Activated effector memory CD4-positive, alpha-beta T cell treated with Interleukin-2 at 50 U/mL for 16 hours (primary cell): ENCODE measurements at regions not wholly inside any gene's neighbourhood (a gene's known extent, or its start where the extent isn't known, plus 50 kb on each side); places are given as distances from the start of the nearest gene placed in this dataset.
"Not testable (repeated sequence)": the region's sequence is repeated elsewhere in the genome, so short reads cannot be mapped to it uniquely, and the experiment has no call there.

Source experiments
- DNase-seq: peaks from one replicate; pipeline ENCODE4 v3.0.0-alpha.2; 2020

DNA sequence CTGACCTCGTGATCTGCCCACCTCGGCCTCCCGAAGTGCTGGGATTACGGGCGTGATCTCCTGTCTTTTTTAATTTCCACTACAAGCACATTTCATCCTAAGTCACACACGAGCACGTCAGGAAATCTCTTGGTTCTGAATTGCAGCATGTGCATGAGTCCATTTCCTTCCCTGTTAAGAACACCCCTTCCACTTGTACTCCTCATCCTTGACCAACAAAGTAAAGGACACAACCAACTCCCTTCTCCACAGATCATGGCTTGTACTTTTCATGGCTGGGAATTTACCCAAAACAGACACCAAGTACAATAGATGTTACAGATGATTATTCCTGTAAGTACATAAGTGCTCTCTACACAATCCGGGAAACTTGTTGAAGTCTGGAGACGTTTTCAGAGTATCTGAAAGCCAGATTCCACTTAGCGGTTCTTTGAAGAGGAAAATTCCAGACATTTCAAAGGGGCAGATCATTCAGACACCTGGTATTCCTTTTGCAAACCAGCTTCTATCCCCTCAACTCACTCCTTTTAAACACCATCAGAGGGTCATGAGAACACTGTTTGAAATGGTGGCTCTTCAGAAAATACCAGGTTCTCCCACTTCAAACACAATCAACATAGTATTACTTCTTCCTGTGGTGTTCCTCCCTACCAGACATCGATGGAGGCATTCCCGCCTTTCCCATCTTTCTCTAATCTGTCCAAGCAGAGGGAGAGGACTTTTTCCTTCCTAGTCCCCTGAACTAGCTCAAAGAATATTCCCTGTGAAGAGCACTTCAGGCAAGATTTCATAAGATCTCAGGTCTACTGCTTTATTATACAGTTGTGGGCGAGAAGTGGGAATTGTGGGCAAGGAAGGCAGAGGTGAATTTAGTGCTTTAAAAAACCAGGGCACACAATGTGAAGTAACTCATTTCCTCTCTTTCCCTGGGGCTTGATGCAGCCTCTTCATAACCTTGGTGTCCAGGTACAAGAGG is 80.1 kb upstream of the TSC22D2 start:
- DNase-seq: no peak

DNA sequence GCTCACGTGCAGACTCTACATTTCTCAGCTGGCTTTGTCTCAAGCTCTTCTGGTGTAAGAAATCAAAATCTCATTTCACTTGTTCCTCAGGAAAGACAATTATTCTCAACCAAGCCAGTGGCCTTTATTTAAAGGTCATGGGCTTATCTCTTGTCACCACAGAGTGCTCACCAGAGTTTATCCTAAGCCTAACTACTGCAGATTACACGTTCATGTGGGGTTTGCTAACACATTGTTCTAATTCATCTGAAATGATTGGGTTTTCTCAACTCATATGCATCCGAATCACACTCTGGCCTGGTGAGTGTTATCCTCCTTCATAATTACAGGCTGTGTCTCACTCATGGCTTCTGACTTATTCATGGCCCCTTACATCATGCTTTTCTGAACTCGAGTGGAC is 83.3 kb upstream of the TSC22D2 start:
- DNase-seq: no peak

DNA sequence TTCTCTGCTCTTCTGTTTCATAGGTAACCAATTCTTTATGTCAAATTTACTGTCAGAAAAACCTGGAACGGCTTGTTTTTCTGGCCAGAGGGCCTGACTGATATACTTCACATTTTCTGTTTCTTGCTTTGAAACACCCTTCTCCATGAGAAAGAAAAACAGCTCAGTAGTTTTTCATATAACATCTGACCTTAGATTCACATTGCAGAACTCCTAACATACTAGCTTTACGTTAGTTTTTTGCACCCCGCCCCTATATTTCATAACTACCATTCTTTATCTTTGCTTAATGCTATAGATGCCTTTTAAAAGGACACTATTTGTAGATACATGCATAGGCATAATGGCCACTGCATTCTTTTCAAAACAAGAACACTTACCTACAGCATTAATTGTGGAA is 83.9 kb upstream of the TSC22D2 start:
- DNase-seq: no peak

DNA sequence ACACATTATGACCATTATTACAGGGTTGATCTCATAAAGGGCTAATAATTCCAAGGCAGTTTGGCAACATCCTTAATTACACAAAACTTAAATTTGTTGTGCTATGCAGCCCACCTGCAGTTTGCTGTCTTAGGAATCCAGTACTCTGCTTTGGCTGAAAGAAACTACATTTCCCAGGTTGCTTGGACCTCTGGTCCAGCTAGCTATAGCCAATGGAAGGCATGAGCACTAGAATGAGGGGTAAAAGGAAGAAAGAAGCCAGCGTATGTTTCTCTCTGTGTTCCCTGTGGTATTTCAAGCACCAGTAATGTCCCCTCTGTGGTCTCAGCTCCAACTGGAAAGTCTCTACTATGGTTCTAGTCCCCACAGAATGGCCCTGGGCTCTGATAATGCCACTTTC is 84.3 kb upstream of the TSC22D2 start:
- no peak for DNase-seq

DNA sequence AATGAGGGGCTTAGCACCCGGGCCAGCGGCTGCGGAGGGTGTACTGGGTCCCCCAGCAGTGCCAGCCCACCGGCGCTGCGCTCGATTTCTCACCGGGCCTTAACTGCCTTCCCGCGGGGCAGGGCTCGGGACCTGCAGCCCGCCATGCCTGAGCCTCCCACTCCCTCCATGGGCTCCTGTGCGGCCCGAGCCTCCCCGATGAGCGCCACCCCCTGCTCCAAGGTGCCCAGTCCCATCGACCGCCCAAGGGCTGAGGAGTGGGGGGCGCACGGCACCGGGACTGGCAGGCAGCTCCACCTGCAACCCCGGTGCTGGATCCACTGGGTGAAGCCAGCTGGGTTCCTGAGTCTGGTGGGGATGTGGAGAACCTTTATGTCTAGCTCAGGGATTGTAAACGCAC is 85.0 kb upstream of the TSC22D2 start:
- DNase-seq: not testable (repeated sequence)

DNA sequence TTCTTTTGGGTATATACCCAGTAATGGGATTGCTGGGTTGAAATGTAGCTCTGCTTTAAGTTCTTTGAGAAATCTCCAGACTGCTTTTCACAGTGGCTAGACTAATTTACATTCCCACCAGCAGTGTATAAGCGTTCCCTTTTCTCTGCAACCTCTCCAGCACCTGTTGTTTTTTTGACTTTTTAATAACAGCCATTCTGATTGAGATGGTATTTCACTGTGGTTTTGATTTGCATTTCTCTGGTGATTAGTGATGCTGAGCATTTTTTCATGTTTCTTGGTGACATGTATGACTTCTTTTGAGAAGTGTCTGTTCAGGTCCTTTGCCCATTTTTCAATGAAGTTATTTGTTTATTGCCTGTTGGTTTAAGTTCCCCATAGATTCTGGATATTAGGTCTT is 87.1 kb upstream of the TSC22D2 start:
- DNase-seq: not testable (repeated sequence)

DNA sequence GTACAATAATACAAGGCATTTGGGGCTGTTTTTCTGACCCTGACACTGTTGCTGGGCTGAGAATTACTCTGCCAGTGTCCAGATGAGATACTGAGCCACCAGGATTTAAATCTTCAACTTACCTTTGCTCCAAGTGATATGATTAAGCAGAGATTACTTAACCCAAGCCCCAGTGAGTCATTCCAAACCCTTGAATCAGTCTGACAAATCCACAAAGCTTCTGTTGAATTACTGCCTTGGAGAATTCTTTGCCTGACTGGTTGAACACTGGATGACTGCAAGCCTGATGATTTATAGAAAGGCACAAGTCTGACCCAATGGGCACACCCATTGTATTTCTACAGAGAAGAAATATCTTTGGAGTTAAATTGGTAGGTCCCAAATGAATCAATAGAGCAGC is 88.2 kb upstream of the TSC22D2 start:
- no peak for DNase-seq

DNA sequence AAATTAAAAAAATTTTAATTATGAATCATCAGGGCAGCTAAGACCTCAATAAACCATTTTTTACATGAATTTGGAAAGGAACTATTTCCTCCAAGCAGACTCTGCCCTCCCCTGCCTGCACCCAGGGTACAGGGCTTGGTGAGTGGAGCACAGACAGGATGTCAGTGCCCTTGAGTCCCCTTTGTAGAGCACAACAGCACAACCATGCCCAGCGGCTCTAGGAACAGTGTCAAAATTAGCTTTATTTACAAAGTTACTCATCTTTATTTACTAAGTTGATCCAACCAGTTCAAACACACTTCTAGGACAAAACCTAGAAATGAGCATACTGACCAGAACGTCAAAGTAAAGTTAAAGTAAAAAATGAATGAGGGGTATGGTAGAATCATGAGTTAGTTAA is 90.6 kb upstream of the TSC22D2 start:
- no peak for DNase-seq

DNA sequence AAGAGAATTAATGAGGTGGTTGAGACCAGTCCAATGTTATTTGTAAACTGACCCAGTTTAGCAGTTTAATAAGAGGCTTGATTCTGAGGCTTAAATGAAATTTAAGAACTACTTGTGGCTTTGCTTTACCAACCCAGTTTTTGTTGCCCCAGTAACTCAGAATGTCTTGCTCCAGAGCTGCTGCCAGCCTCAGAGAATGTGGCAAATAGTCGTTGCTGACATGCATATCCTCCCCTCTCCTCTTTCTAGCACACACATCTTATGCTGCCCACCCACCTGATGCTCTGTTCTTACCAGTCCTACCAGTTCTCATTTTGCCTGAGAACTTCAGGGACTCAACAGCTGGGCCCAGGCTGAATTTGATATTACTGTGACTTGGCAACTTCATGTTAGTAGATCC is 92.4 kb upstream of the TSC22D2 start:
- DNase-seq: no peak

DNA sequence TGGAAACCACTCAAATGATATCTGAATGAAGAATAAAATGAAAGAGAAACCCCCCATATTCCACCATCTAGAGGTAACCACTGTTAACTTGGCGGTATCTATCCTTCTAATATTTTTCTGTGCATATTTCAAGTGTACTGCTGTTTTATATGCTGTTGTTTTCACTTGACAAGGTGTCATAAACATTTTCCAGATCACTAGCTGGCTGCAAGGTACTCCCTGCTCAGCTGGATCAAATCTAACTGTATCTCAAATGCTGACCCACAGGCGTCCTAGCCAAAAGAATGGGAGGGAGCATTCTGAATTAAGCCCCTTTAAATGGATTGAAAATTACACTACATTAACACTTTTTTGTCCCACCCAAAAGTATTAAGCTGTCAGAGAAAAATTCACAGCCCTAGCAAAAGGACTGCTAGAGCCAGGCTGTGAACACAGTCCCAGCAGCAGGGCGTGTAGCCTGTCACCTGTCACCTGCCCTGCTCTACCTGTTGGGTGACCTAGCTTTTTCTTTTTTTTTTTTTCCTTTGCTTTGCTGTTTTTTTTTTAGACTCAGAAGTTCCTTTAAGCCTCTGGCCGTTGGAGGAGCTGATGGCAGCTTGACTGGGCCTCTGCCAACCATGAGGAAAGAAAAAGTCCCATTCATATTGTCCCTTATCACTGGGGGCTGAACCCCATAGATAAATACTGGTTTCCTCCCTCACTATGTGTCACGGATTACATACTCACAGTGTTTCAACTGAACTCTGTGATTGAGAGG is 93.7 kb upstream of the TSC22D2 start:
- no peak for DNase-seq

DNA sequence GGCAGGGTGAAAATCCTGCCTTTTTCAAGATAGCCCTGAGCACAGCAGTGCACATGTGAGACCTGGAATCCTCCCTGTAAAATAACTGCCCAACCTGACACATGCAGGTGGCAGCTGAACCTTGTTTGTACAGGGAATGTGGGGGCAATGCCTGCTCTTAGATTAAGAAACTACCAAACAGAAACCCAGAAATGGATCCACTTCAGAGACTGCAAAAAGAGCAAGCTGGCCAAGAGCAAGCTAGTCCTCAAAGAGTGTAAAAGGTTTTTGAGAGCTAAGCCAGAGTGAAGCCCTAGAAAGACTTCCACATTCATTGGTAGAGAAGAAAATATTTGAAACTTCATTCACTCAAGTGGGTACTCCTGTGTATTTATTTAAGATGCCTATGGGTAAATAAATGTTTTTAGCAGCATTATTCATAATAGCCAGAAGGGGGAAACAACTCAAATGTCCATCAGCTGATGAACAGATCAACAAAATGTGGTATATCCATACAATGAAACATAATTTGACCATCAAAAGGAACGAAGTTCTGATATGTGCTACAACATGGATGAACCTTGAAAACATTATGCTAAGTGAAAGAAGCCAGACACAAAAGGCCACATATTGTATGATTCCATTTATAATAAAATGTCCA is 96.0 kb upstream of the TSC22D2 start:
- DNase-seq: no peak

DNA sequence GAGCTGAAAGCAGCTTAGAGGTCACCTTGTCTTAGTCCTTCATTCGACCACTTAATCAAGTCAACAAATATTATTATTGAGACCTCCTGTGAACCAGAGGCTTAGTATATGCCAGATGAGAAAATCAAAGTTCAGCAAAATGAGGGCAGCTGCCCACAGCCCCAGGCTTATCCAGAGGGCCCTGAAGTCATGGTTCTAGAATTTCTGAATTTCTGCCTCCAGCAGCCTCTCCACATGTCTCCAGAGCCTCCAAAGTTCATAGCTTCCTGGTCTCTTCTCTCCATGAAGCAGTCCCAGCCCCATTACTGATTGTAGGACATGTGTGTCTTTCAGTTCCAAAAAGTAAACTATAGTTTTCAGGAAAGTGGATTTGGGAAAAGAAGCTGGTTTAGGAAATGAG is 96.9 kb upstream of the TSC22D2 start:
- DNase-seq: no peak

DNA sequence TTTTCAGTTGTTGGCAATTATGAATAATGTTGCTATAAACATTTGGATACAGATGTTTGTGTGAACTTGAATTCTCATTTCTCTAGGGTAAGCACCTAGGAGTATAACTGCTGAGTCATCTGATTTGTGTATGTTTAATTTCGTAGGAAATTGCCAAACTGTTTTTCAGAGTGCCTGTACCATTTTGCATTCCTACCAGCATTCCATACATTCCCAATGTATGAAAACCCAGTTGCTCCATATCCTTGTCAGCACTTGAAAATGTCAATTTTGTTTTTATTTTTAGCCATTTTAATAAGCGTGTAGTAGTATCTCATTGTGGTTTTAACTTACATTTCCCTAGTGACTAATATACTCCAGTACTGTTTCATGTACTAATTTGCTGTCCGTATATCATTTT is 98.5 kb upstream of the TSC22D2 start:
- DNase-seq: no peak

DNA sequence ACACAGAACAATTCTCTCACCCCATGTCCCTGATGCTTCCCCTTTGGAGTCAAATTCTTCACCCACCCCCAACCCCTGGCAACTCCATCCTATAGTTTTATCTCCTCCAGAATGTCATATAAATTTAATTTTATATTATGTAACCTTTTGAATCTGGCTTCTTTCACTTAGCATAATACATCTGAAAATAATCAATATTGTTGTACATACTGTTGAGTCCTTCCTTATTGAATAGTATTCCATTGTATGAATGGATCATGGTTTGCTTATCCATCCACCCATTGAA is 98.9 kb upstream of the TSC22D2 start:
- no peak for DNase-seq

DNA sequence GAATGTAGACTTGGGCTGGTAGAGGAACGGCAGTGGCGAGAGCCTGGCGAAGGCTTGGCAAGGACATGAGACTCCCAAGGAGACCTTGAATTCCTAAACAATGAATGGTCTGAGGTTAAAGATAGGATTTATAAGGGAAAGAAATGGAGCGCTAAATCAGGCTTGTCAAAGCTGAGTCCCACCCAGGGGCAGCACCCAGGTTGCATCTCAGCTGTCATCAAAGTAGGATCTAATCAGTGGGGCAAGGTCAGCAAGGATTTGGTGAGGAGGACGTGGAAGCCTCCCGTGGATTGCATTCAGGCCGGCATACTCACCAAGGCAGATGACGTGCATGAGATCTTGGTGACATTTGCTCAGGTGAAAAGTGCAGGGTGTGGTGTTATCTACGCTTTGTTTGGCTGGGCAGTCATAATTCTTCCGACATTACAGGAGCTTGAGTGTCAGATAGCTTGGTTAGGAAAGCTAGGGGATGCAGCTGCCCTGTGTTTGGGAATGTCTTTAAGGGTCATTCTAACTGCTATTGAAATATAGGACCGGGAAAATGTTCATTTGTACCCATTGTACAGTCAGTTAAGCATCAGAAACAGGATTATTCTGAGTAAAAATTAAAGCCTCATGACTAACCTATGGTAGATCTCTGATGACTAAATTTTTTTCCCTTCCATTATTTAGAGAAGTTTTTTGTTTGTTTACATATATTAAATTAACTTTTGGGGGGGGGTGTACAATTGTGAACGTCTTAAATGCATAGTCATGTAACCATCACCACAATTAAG is 99.4 kb upstream of the TSC22D2 start:
- no peak for DNase-seq

DNA sequence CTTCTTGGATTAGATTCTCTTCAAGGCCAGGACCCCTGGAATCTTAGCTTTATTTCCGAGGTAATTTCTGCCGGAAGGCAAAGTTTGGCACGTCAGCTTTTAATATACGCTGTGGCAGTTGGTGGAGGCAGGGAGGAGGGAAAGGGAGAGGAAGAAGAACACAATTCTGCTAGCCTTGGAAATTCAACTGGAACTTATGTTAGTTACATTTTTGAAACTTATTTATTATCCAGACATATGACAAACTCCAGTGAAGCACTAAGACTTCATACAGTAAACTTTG is 100.1 kb upstream of the TSC22D2 start:
- no peak for DNase-seq

DNA sequence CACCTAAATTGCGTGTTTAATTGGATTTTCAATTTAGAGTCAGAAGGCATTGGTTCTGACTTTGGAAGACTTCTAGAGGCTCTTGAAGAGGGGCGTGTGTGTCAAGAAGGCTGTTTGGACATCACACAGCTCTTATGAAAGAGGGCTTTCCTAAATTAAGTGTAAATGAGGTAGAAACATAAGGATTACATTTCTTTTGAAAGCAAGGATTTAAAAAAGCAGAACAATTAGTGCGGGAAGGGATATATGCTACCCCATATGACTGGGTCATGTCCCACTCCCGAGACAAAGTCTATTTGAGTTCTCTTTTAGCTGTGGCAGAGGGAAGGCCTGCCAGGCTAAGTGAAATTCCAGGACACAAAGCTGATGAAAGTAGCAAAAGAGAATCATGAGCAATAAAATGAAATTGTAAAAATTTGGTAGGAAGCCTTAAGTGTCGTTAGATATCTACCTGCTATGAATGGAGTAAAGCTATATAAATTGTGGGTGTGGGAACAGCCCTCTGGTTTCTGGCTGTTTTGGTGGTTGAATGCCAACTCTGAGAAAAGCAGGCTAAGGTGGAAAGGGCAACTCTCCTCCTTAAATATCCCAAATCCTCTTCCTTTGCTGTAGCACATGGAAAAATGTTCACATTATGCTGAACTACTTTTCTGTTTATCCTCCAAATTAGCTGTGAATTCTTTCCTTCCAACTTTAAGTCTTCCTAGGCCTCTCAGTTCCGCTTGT is 100.6 kb upstream of the TSC22D2 start:
- no peak for DNase-seq

DNA sequence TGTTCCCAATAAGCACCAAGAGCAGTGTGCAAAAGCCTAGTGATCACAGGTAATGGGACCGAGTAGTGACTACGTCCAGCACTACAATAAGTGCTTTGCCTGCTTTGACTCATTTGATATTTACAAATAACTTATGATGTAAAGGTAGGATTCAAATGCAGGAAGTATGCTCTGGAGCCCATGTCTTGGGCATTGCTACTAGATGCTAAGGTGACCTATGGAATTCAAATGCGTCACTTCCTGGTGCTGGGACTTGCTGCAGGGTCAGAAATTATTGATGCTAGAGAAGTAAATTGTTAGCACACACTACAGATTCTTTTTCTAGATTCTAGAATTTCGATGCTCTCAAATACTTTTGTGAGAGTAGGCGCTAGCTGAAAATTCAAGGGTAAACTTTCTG is 101.2 kb upstream of the TSC22D2 start:
- DNase-seq: no peak

DNA sequence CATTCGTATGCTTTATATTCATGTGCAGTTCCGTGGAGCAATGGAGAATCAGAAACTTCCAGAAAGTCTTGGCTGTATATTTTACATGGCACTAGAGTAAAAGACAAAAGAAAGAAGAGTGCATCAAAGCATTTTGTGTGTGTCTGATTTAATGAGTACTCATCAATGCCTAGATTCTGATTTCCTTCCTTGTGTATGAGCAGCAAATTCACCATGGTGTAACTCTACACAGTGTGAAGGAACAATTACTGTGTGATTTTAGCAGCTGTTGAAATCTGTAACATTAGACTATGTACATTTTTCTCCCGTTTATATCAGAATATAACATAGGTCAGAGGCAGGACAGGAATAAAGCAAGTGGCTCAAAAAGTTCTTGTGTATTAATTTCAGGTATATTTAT is 102.0 kb upstream of the TSC22D2 start:
- DNase-seq: no peak

DNA sequence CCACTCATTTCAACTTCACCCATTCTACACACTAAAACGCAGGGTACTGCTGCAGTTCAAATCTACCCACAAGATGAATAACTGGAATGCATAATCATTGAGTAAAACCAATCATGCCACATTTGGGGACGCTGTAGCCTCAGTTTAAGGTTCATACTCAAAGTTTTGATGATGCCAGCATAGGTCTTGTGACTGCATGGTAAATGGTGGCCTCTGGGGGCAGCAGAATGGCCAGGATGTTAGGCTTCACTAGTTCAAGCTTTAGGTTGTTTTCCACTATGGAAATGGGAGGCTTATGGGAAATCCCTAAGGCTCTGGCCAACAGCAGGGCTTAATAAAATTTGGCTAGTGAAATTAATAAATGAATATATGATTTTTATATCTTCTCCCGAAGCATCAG is 104.3 kb upstream of the TSC22D2 start:
- no peak for DNase-seq

DNA sequence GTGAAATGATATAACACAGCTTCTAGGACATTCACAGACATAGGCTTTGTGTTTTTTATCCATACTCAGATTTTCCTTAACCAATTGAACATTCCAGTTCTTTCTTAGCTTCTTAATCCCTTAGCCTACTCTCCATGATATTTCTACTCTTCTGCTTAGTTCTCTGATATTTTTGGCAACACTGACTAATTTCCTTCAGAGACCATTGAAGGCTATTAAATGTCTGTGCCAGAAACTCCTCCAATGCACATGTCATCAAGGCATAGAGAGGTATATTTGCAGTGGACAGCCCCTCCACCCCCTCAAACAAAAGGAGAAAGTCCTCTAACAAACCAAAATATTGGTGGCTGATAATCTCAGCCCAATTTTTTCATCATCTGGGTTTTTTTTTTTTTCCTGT is 105.9 kb upstream of the TSC22D2 start:
- no peak for DNase-seq

DNA sequence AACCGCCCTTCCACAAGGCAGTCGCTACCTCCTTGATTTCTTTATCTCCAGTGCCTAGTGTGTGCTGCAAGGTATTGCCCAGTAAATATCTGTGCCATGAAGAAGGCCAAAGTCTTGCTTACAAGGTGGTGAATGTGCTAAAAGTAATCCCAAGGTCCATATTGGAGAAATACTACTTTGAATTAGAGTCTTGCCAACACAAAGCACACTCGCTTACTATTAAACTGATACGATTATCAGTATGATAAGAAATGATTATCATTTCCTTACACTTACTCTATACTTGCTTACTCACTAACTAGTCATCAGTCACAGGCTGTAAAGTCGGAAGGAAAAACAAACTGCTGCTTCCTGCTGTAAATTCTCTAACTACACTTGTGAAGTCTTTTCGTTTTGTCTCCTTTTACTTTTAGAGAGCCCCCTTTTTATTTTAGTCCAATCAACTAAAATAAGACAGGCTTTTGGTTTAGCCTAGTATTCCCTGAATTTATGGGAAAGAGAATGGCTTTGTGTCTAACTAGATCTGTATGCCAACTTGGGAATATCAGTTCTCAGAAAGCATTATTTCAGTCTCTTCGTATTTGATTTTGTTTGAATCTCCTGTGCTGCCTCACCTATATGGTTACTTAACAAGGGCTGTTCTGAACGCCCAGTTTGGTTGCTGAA is 107.1 kb upstream of the TSC22D2 start:
- DNase-seq: no peak
